Fibroblast of gingiva (primary cell): ENCODE measurements at regions not wholly inside any gene's neighbourhood (a gene's known extent, or its start where the extent isn't known, plus 50 kb on each side); places are given as distances from the start of the nearest gene placed in this dataset.
"Not testable (repeated sequence)": the region's sequence is repeated elsewhere in the genome, so short reads cannot be mapped to it uniquely, and the experiment has no call there.

Source experiments
- DNase-seq: peaks from one replicate; pipeline ENCODE4 v3.0.0-alpha.2; 2011; ENCODE audit warnings: low read depth

GRCh38 chr20:4435225-4435624, 186.1 kb upstream of the ADRA1D start:
- peak; percentile 82 for DNase-seq

- peak; percentile 74 for DNase-seq
Measured at GRCh38 chr20:4434681-4435080, 185.6 kb upstream of the ADRA1D start.

GRCh38 chr20:4431446-4431845, 182.4 kb upstream of the ADRA1D start:
- DNase-seq = no peak

- not testable (repeated sequence) for DNase-seq
Measured at GRCh38 chr20:4430826-4431225, 181.7 kb upstream of the ADRA1D start.

- DNase-seq = no peak
Measured at GRCh38 chr20:4427940-4428586, 179.0 kb upstream of the ADRA1D start.

- DNase-seq = no peak
Measured at GRCh38 chr20:4418141-4418540, 169.1 kb upstream of the ADRA1D start.

GRCh38 chr20:4415281-4415680, 166.2 kb upstream of the ADRA1D start:
- DNase-seq = no peak

- no peak for DNase-seq
Measured at GRCh38 chr20:4413314-4414049, 164.4 kb upstream of the ADRA1D start.

- DNase-seq = no peak
Measured at GRCh38 chr20:4412216-4412615, 163.1 kb upstream of the ADRA1D start.

- no peak for DNase-seq
Measured at GRCh38 chr20:4411744-4412143, 162.7 kb upstream of the ADRA1D start.

- no peak for DNase-seq
Measured at GRCh38 chr20:4406627-4407026, 157.5 kb upstream of the ADRA1D start.

- peak; percentile 3 for DNase-seq
Measured at GRCh38 chr20:4401601-4402000, 152.5 kb upstream of the ADRA1D start.

- DNase-seq = no peak
Measured at GRCh38 chr20:4384961-4385360, 135.9 kb upstream of the ADRA1D start.

GRCh38 chr20:4383961-4384360, 134.9 kb upstream of the ADRA1D start:
- DNase-seq = no peak

- no peak for DNase-seq
Measured at GRCh38 chr20:4375881-4376280, 126.8 kb upstream of the ADRA1D start.

GRCh38 chr20:4373454-4373853, 124.4 kb upstream of the ADRA1D start:
- no peak for DNase-seq

- no peak for DNase-seq
Measured at GRCh38 chr20:4371623-4372251, 122.7 kb upstream of the ADRA1D start.

- no peak for DNase-seq
Measured at GRCh38 chr20:4370851-4371250, 121.8 kb upstream of the ADRA1D start.

GRCh38 chr20:4369798-4370124, 120.7 kb upstream of the ADRA1D start:
- DNase-seq = no peak

GRCh38 chr20:4369119-4369797, 120.2 kb upstream of the ADRA1D start:
- no peak for DNase-seq

GRCh38 chr20:4366076-4366475, 117.0 kb upstream of the ADRA1D start:
- DNase-seq = peak; percentile 12

GRCh38 chr20:4358552-4358951, 109.5 kb upstream of the ADRA1D start:
- no peak for DNase-seq

- no peak for DNase-seq
Measured at GRCh38 chr20:4352348-4352747, 103.3 kb upstream of the ADRA1D start.
